ENCODE measurements at regions not wholly inside any gene's neighbourhood (a gene's known extent, or its start where the extent isn't known, plus 50 kb on each side); places are given as distances from the start of the nearest gene placed in this dataset.

DNA sequence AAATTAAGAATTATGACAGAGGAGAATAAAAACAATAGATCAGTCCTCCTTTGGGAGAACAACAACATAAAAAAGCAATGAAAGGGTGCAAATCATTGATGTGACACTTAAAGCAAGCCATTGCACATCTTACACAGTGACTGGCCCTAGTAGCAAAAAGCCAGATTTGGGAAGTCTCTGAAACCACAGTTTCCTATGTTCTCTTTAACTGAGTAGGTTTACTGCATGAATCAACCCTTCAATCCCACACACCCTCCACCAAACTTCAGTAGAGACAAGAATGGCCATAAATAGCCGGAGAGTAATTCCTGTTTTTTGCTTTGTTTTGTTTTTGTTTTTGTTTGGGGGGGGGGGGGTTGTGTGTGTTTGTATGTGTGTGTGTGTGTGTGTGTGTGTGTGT is 180.8 kb downstream of the VEGFC start:
- Mint-ChIP-seq H3K36me3 (no peaks in the 10 kb centered on the region), H3K27ac (no peak overlapping the region), H3K27me3 (ENCODE audit: low read depth) (no peaks in the 10 kb centered on the region), H3K4me3 (no peak overlapping the region), H3K4me1 (peaks cover 10% of the 10 kb centered on the region), H3K9me3 (no peaks in the 10 kb centered on the region)
- DNase-seq (ENCODE audit: low spot score) (no peak), ATAC-seq (no peak)
- CTCF ChIA-PET = no interaction called here
- POLR2A ChIA-PET = no interaction called here
- TF ChIP-seq FOXP1 (CRISPR knock-in tag; IDR thresholded peaks at IDR 0.05; ENCODE audit: borderline replicate concordance) = no peak
- no peak for TF ChIP-seq ZNF232 (CRISPR knock-in tag; IDR thresholded peaks at IDR 0.05)
- TF ChIP-seq, protein P1, sequence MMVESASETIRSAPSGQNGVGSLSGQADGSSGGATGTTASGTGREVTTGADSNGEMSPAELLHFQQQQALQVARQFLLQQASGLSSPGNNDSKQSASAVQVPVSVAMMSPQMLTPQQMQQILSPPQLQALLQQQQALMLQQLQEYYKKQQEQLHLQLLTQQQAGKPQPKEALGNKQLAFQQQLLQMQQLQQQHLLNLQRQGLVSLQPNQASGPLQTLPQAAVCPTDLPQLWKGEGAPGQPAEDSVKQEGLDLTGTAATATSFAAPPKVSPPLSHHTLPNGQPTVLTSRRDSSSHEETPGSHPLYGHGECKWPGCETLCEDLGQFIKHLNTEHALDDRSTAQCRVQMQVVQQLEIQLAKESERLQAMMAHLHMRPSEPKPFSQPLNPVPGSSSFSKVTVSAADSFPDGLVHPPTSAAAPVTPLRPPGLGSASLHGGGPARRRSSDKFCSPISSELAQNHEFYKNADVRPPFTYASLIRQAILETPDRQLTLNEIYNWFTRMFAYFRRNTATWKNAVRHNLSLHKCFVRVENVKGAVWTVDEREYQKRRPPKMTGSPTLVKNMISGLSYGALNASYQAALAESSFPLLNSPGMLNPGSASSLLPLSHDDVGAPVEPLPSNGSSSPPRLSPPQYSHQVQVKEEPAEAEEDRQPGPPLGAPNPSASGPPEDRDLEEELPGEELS (CRISPR knock-in tag; IDR thresholded peaks at IDR 0.05) = no peak
- no peak for TF ChIP-seq RELA (CRISPR knock-in tag; IDR thresholded peaks at IDR 0.05; ENCODE audit: borderline replicate concordance)
- TF ChIP-seq, protein P2, sequence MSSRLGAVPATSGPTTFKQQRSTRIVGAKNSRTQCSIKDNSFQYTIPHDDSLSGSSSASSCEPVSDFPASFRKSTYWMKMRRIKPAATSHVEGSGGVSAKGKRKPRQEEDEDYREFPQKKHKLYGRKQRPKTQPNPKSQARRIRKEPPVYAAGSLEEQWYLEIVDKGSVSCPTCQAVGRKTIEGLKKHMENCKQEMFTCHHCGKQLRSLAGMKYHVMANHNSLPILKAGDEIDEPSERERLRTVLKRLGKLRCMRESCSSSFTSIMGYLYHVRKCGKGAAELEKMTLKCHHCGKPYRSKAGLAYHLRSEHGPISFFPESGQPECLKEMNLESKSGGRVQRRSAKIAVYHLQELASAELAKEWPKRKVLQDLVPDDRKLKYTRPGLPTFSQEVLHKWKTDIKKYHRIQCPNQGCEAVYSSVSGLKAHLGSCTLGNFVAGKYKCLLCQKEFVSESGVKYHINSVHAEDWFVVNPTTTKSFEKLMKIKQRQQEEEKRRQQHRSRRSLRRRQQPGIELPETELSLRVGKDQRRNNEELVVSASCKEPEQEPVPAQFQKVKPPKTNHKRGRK (CRISPR knock-in tag; IDR thresholded peaks at IDR 0.05; ENCODE audit: borderline replicate concordance) = no peak
- TF ChIP-seq ATF1 (CRISPR knock-in tag; IDR thresholded peaks at IDR 0.05) = no peak
- TF ChIP-seq, protein P3, sequence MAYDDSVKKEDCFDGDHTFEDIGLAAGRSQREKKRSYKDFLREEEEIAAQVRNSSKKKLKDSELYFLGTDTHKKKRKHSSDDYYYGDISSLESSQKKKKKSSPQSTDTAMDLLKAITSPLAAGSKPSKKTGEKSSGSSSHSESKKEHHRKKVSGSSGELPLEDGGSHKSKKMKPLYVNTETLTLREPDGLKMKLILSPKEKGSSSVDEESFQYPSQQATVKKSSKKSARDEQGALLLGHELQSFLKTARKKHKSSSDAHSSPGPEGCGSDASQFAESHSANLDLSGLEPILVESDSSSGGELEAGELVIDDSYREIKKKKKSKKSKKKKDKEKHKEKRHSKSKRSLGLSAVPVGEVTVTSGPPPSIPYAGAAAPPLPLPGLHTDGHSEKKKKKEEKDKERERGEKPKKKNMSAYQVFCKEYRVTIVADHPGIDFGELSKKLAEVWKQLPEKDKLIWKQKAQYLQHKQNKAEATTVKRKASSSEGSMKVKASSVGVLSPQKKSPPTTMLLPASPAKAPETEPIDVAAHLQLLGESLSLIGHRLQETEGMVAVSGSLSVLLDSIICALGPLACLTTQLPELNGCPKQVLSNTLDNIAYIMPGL (CRISPR knock-in tag; IDR thresholded peaks at IDR 0.05) = no peak
- no peak for TF ChIP-seq FOXJ3 (CRISPR knock-in tag; IDR thresholded peaks at IDR 0.05; ENCODE audit: borderline replicate concordance)
- no peak for TF ChIP-seq TP53 (CRISPR knock-in tag; IDR thresholded peaks at IDR 0.05)
- no peak for TF ChIP-seq CREB1 (CRISPR knock-in tag; IDR thresholded peaks at IDR 0.05)
- no peak for TF ChIP-seq NFE2L1 (CRISPR knock-in tag; IDR thresholded peaks at IDR 0.05)
- TF ChIP-seq SMAD4 (CRISPR knock-in tag; IDR thresholded peaks at IDR 0.05) = no peak
- no peak for TF ChIP-seq ZNF219 (CRISPR knock-in tag; IDR thresholded peaks at IDR 0.05; ENCODE audit: borderline replicate concordance)
- no peak for TF ChIP-seq IRF2 (CRISPR knock-in tag; IDR thresholded peaks at IDR 0.05; ENCODE audit: borderline replicate concordance, low read depth)
- TF ChIP-seq TEAD1 (CRISPR knock-in tag; IDR thresholded peaks at IDR 0.05) = no peak
- TF ChIP-seq CREM (CRISPR knock-in tag; IDR thresholded peaks at IDR 0.05) = no peak
- no peak for TF ChIP-seq TCF7 (CRISPR knock-in tag; IDR thresholded peaks at IDR 0.05; ENCODE audit: low read depth)
- no peak for TF ChIP-seq MXD4 (CRISPR knock-in tag; IDR thresholded peaks at IDR 0.05; ENCODE audit: borderline replicate concordance)
- TF ChIP-seq ZNF396 (CRISPR knock-in tag; IDR thresholded peaks at IDR 0.05; ENCODE audit: borderline replicate concordance) = no peak

DNA sequence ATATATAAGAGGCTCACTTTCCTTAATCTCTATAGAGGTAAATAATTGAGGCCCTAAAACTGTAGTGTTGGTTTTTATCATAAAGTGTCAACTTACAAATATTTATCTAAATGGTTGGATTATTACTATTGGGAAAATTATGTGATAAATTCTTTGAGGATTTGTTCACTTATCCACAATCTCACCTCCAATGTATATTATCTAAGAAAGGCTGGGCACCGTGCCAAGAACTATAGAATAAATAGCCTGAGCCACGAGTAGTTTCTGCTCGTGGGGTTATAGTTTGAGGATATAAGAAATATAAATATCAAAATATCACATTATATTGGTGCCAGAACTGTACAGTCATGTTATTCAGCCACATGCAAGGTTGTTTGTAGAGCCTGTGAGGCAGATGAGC is 177.9 kb downstream of the VEGFC start:
- no peak overlapping the region for H3K27ac Mint-ChIP-seq
- peaks cover 12% of the 10 kb centered on the region for H3K9me3 Mint-ChIP-seq
- ChIA-PET POLR2A (no interaction called here), CTCF (no interaction called here)
- H3K4me1 Mint-ChIP-seq = no peaks in the 10 kb centered on the region
- no peak for TF ChIP-seq KAT7 (CRISPR knock-in tag; IDR thresholded peaks at IDR 0.05; ENCODE audit: borderline replicate concordance)
- TF ChIP-seq, protein P4, sequence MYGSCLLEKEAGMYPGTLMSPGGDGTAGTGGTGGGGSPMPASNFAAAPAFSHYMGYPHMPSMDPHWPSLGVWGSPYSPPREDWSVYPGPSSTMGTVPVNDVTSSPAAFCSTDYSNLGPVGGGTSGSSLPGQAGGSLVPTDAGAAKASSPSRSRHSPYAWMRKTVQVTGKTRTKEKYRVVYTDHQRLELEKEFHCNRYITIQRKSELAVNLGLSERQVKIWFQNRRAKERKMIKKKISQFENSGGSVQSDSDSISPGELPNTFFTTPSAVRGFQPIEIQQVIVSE (CRISPR knock-in tag; IDR thresholded peaks at IDR 0.05; ENCODE audit: borderline replicate concordance) = no peak
- TF ChIP-seq ETV6 (CRISPR knock-in tag; IDR thresholded peaks at IDR 0.05) = no peak
- TF ChIP-seq, protein P5, sequence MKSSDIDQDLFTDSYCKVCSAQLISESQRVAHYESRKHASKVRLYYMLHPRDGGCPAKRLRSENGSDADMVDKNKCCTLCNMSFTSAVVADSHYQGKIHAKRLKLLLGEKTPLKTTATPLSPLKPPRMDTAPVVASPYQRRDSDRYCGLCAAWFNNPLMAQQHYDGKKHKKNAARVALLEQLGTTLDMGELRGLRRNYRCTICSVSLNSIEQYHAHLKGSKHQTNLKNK (CRISPR knock-in tag; IDR thresholded peaks at IDR 0.05) = no peak
- TF ChIP-seq GABPB1 (CRISPR knock-in tag; IDR thresholded peaks at IDR 0.05) = no peak
- TF ChIP-seq GTF2I (CRISPR knock-in tag; conservative IDR thresholded peaks at IDR 0.05) = no peak
- peaks cover 3% of the 10 kb centered on the region; the same call in 1 of the 2 replicates for H3K36me3 Mint-ChIP-seq
- no peak overlapping the region for H3K4me3 Mint-ChIP-seq
- ATAC-seq (no peak), DNase-seq (ENCODE audit: low spot score) (no peak)
- H3K27me3 Mint-ChIP-seq (ENCODE audit: low read depth) = no peaks in the 10 kb centered on the region; the same call in 1 of the 2 replicates
